Renal pelvis (tissue), 1 donor: ENCODE measurements at regions not wholly inside any gene's neighbourhood (a gene's known extent, or its start where the extent isn't known, plus 50 kb on each side); places are given as distances from the start of the nearest gene placed in this dataset.
A peak's percentile ranks its signal among the peaks of the same experiment; 100 is the strongest.

Experiments used
- DNase-seq: peaks from one replicate; pipeline ENCODE4 v3.0.0-alpha.2; 2013

GRCh38 chr6:134866563-134866962 is 83.3 kb downstream of the ALDH8A1 start:
- DNase-seq: no peak

- DNase-seq: no peak
Measured at GRCh38 chr6:134864558-134864957, 85.3 kb downstream of the ALDH8A1 start.

- no peak for DNase-seq
Measured at GRCh38 chr6:134863763-134864510, 86.0 kb downstream of the ALDH8A1 start.

GRCh38 chr6:134854366-134854765 is 95.5 kb downstream of the ALDH8A1 start:
- DNase-seq: no peak

GRCh38 chr6:134853111-134854055 is 96.5 kb downstream of the ALDH8A1 start:
- DNase-seq: no peak

- no peak for DNase-seq
Measured at GRCh38 chr6:134851548-134851947, 98.4 kb downstream of the ALDH8A1 start.

- no peak for DNase-seq
Measured at GRCh38 chr6:134850721-134851305, 99.1 kb downstream of the ALDH8A1 start.

- DNase-seq: no peak
Measured at GRCh38 chr6:134849920-134850447, 99.9 kb downstream of the ALDH8A1 start.

GRCh38 chr6:134848076-134848475 is 101.8 kb downstream of the ALDH8A1 start:
- no peak for DNase-seq

GRCh38 chr6:134846865-134847264 is 103.0 kb downstream of the ALDH8A1 start:
- no peak for DNase-seq

GRCh38 chr6:134846031-134846430 is 103.9 kb downstream of the ALDH8A1 start:
- no peak for DNase-seq

- no peak for DNase-seq
Measured at GRCh38 chr6:134844120-134844519, 105.8 kb downstream of the ALDH8A1 start.

- no peak for DNase-seq
Measured at GRCh38 chr6:134840086-134840867, 109.6 kb downstream of the ALDH8A1 start.

GRCh38 chr6:134835993-134836392 is 113.9 kb downstream of the ALDH8A1 start:
- DNase-seq: no peak

- no peak for DNase-seq
Measured at GRCh38 chr6:134830940-134831339, 119.0 kb downstream of the ALDH8A1 start.

GRCh38 chr6:134830194-134830593 is 119.7 kb downstream of the ALDH8A1 start:
- DNase-seq: no peak

- DNase-seq: no peak
Measured at GRCh38 chr6:134828641-134829040, 121.3 kb downstream of the ALDH8A1 start.

- no peak for DNase-seq
Measured at GRCh38 chr6:134826889-134827737, 122.8 kb downstream of the ALDH8A1 start.

- no peak for DNase-seq
Measured at GRCh38 chr6:134823710-134824034, 126.2 kb downstream of the ALDH8A1 start.

- DNase-seq: peak; percentile 78
Measured at GRCh38 chr6:134822920-134823709, 126.8 kb downstream of the ALDH8A1 start.
